Stimulated activated CD4-positive, alpha-beta T cell treated with anti-CD3 and anti-CD28 coated beads, Interleukin-12 subunit alpha, Interleukin-12 subunit beta, amount 100 ng/mL, for 24 hours (primary cell): ENCODE measurements at regions not wholly inside any gene's neighbourhood (a gene's known extent, or its start where the extent isn't known, plus 50 kb on each side); places are given as distances from the start of the nearest gene placed in this dataset.
"Not testable (repeated sequence)": the region's sequence is repeated elsewhere in the genome, so short reads cannot be mapped to it uniquely, and the experiment has no call there.

Experiments
- DNase-seq, 2 experiments: peaks; one replicate each; pipeline ENCODE4 v3.0.0-alpha.2; 2020; ENCODE audit warnings: low read depth in 2 of 2

GRCh38 chr5:166712447-166713185 is 1578.8 kb upstream of the WWC1 start:
- no peak for DNase-seq

DNA sequence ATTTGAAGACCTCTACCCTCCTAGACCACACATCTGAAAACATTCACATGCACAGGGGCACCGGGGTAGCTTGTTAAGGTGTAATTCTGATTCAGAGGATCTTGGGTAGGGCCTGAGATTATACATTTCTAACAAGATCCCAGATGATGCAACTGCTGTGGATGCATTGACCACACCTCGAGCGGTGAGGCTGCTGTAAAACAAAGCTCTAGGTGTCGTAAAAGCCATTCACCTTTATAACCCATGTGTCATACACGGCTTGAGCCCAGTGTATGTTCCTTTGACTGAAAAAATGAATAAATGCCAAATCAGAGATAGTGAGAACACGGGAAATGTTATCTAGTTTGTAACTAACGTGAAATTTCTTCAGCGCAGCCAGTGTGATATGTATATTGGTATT is 1578.2 kb upstream of the WWC1 start:
- no peak for DNase-seq

- DNase-seq: no peak
Observed at GRCh38 chr5:166716856-166717492, 1574.5 kb upstream of the WWC1 start.

- DNase-seq: no peak
Observed at GRCh38 chr5:166719991-166720390, 1571.5 kb upstream of the WWC1 start.

DNA sequence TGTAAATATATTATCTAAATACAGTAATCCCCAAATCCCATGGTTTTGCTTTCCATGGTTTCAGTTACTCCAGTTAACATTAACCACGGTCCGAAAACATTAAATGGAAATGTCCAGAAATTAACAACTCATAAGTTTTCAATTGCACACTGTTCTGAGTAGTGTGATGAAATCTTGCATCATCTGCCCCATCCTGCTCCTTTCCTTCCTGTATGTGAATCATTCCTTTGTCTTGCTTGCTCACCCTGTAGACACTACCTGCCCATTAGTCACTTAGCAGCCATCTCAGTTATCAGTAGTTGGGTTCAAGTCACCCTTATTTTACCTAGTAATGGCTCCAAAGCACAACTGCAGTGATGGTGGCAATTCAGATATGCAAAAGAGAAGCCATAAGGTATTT is 1568.5 kb upstream of the WWC1 start:
- DNase-seq: no peak

DNA sequence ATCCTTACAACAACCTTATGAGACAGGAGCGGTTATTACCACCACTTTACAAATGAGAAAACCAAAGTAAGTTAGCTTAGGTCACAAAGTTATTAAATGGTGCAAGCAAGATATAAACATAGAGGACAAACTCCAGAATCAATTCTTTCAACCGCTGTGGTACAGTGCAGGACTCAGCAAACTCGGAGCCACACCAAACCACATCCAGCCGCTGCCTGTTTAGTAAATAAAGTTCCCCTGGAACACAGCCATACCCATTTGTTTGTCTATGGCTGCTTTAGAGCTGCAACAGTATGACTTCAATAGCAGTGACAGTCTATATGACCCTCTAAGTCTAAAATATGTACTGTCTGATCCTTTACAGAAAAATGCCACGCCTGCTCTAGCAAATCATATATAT is 1567.2 kb upstream of the WWC1 start:
- no peak for DNase-seq

GRCh38 chr5:166725593-166725992 is 1565.9 kb upstream of the WWC1 start:
- no peak for DNase-seq

DNA sequence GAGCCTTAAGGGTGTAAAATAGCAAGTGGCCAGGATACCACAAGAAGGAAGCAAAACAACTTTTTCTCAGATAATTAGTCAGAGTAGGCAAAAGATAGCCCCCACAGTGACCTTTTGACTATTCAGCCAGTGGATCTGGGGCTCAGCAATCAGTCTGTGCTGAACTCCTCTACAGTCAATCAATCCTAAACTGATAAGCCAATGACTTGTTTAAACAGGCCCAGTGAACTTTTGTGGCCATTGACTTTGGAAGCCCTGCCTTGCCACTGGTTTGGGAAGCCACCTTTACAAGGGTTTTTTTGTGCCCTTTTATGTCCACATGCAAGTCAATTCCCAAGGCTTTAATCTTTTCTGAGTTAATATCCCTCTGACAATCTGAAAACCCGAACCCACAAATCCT is 1565.0 kb upstream of the WWC1 start:
- DNase-seq: no peak

GRCh38 chr5:166742951-166743350 is 1548.5 kb upstream of the WWC1 start:
- not testable (repeated sequence) for DNase-seq

DNA sequence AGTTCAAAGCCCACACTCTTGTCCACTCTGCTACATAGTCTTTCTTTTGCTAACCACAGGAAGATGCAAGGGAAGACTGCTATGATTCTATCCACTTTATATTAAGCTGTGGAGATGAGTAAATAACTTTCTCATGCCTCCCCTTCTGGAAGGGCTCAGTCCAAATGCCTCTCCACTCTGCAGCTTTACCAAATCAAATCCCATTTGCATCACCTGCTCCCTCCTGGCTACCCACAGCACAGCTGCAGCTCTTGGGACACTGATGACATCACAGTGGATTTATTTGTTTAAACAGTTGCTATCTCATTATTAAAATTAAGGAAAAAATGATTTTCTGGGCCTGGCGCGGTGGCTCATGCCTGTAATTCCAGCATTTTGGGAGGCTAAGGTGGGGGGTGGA is 1544.9 kb upstream of the WWC1 start:
- DNase-seq: no peak

GRCh38 chr5:166750376-166750775 is 1541.1 kb upstream of the WWC1 start:
- DNase-seq: no peak

GRCh38 chr5:166758151-166758550 is 1533.3 kb upstream of the WWC1 start:
- no peak for DNase-seq

- DNase-seq: no peak
Observed at GRCh38 chr5:166767858-166768257, 1523.6 kb upstream of the WWC1 start.

DNA sequence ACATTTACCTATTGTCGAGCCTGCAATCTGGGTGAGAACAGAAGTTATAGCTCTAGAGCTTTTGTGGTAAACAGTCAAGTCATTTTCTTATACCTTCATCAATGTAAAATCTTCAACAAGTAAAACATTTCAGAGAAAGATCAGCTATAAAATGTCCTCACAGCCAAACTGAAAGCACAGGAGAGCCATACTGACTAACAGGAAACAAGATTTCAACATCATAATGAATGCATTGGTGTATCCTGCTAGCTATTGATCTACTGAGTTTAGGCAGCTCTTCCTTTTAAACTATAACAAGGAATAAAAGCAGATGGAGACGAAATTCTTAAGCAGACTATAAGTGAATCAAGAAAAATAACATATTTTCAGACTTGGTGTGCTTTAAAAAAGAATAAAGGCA is 1522.9 kb upstream of the WWC1 start:
- no peak for DNase-seq

- DNase-seq: no peak
Observed at GRCh38 chr5:166772770-166773169, 1518.7 kb upstream of the WWC1 start.

- no peak for DNase-seq
Observed at GRCh38 chr5:166781737-166782136, 1509.7 kb upstream of the WWC1 start.

- DNase-seq: no peak
Observed at GRCh38 chr5:166784545-166785078, 1506.8 kb upstream of the WWC1 start.

- no peak for DNase-seq
Observed at GRCh38 chr5:166786178-166786577, 1505.3 kb upstream of the WWC1 start.

GRCh38 chr5:166786889-166787288 is 1504.6 kb upstream of the WWC1 start:
- DNase-seq: no peak

DNA sequence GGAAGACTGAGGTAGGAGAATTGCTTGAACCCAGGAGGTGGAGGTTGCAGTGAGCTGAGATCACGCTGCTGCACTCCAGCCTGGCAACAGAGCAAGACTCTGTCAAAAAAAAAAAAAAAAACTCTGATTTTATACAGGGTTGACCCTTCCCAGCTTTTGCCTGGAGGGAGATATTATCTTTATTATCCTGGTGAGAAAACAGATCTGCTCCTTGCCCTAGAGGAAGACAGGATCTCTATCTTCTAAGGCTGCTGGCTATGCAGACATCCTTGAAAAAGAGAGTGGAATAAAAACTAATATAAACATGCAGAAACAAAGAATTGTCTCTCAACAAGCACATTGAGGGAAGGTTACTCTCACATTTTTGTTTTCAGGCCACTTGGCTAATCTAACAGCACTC is 1503.4 kb upstream of the WWC1 start:
- no peak for DNase-seq

- no peak for DNase-seq
Observed at GRCh38 chr5:166795756-166796155, 1495.7 kb upstream of the WWC1 start.

DNA sequence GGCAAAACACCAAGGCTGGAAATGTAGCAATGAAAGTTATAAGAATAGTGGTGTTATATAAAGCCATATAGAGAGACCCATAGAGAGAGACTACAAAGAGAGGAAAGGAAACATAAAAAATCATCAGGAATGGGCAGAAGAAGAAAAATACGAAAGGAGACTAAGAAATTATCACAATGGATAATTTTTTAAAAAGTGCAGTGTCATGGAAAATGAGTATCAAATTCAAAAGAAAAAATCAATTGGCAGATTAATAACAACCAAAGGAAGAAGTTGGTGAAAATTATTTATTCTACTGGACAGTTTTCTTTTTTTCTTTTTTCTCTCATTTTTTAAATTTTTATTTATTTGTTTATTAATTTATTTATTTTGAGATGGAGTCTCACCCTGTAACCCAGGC is 1488.4 kb upstream of the WWC1 start:
- DNase-seq: no peak

GRCh38 chr5:166804223-166804622 is 1487.2 kb upstream of the WWC1 start:
- DNase-seq: not testable (repeated sequence)
